Fibroblast of upper back skin (primary cell): ENCODE measurements at regions not wholly inside any gene's neighbourhood (a gene's known extent, or its start where the extent isn't known, plus 50 kb on each side); places are given as distances from the start of the nearest gene placed in this dataset.
"Not testable (repeated sequence)": the region's sequence is repeated elsewhere in the genome, so short reads cannot be mapped to it uniquely, and the experiment has no call there.

Source experiments
- DNase-seq: peaks from one replicate; pipeline ENCODE4 v3.0.0-alpha.2; 2013

DNA sequence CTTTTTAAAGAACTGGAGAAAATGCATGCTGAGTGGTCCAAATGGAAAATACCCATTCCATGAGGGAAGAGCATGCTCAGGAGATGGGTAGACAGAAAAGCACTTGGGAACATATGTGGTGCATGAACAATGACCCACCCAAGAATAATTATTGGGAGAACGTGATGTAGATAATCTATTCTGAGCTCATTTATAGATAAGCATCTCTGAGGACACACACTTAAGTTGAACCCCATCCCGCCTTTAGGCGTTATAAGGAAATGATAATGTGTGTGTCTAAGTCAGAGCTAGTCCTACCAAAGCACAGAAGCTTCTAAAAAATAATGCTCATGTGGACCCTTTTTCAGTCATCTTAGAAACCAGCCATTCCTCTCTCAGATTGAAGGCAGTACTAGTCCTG is 189.9 kb downstream of the KTN1 start:
- no peak for DNase-seq

DNA sequence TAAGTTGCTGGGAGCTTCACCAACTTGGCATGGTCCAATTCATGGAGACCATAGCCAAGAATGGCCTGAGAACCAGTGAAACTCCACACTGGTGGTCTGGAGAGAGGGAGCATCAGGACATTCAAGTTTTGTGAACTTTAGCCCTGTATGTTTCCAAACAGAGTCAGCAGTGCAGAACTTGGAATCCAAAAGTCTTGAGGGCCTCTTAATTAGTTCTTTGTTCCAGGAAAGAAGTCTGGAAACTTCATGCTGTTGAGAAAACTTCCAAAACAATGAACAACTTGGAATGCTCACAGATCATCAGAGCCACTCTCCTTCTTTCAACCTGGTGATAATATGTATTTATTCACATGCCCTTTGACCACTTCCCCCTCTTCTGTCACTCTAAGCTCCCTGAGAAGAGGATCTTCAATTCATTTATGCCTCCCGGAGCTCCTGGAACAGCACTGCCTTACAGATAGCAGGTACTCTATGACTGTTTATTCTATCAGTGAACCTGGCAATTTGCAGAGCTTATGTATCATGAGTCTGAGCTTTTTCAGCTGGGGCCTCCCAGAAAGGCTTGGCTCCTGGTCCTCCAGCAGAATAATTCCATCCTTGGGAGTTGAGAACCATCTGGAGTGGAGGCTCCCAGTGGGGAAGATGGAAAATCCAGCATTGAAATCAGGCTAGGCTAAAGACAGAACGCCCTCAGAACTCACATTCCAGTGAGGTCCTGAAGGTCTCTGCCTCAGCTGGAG is 191.4 kb downstream of the KTN1 start:
- DNase-seq = no peak

DNA sequence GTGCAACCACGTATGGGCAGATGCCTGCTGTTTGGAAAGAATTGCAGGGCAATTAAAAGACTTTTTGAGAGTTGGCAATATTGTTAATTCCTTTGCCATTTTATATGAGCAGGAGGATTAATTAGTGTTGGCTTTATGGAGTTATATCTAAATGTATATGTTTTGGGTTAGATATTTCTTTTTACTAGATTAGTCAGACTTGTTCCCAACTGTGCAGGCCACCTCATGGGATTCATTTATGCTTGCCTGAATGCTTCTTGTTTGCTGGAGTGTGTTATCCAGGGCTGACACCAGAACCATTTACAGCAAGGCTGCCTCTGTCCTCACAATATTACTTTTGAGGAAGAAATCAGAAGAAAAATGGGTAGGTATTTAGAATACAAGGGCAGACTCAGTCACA is 192.5 kb downstream of the KTN1 start:
- DNase-seq = no peak

DNA sequence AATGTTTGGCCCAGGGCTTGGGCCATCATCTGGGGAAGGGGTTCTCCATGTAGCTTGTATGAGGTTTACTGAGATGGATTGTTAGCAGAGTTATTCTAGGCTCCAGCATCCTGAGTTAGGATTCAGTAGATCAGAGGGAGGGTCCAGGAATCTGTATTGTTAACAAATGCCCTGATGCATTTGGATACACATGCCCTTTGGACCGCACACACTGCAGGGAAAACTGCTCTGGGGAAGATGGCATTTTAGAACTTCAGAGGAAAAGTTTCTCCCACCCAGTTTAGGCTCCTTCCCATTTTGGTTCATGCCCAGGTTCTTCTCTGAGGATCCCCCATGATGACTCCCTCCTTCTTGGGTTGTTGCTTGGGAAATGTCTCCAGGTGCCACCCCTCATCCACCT is 193.3 kb downstream of the KTN1 start:
- DNase-seq = no peak

DNA sequence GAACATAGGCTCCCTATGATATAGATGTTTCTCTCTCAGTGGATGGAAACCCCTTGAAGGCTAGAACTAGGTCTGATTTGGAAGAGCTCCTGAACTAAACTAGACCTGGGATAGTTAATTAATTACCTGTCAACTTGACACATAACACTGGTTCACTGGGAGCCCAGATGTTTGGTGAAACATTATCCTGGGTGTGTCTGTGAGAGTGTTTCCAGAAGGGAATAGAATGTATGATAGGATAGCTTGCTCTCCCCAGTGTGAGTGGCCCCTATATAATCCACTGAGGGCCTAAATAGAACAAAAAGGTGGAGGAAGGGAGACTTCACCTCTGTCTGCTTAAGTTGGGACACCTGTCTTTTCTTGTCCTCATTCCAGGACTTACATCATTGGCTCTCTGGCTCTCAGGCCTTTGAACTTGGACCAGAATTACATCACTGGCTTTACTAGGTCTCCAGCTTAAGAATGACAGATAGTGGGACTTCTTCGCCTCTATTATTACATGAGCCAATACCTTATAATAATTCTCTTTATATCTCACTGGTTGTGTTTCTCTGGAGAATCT is 194.1 kb downstream of the KTN1 start:
- no peak for DNase-seq

DNA sequence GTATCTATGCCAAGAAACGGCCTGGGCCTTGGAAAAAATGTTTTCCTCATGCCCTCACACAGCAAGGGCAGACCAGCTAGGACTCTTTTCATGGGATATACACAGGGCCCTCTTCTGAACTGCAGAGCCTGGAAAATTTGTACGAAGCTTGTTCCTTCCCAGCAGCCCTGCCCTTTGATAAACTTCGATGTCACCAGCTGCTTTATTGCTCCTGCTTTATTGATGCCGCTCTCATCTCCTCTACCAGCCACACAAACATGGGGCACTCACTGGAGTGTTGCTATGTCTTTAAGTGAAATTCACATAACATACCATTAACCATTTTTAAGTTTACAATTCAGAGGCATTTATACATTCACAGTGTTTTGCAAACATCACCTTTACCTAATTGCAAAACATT is 197.9 kb downstream of the KTN1 start:
- DNase-seq = no peak

DNA sequence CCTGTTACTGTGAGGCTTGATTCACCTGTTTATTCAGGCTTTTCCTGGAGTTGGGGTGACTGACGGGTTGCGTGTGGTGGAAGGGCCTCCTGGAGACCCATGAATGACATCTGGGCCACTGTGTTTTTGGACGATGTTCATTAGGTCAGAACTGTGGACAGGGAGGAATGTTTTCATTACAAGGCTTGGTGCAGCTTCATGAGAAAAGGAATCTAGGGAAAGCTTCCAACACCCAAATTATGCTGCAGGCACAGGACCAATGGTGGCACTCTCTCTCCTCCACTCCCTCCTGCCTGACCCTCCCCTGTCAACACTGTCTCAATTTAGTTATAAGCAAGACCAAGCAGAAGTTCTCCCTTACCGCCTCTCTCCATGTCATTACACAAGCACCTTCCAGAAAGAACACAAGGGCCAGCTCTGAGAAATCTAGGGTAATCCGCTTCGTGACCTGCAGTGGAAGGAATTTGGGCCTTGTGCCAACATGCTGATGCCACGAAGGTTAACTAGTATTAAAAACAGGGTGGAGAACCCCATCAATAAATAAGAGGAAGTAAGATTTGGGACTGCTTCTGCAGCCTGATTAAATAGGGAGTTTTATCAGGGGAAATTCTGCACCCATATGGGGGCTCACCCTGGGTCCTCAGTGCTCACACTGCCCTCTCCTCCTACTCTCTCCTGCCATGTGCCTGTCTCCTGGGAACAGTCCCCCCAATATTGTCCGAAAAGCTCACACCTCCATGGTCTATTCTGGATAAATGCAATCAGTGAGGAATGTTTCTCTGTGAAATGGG is 200.3 kb downstream of the KTN1 start:
- DNase-seq = peak; percentile 40

DNA sequence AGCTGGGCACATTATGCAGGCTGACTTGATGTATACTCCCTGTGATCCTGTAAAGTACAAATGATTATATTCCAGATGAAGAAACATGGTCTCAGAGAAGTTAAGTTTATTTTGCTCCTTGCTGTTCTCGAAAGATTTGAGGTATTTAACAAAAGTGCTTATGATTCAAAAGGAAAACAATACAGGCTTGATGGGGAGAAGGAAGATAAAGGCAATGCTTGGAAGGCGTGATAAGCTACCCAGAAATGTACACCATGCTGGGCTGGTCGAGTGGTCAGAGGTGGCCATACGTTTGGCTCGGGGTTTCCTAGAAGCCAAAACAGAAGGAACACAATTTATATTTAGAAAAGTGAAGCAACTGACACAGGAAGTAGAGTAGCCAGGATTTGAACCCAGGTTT is 201.0 kb downstream of the KTN1 start:
- DNase-seq = no peak

DNA sequence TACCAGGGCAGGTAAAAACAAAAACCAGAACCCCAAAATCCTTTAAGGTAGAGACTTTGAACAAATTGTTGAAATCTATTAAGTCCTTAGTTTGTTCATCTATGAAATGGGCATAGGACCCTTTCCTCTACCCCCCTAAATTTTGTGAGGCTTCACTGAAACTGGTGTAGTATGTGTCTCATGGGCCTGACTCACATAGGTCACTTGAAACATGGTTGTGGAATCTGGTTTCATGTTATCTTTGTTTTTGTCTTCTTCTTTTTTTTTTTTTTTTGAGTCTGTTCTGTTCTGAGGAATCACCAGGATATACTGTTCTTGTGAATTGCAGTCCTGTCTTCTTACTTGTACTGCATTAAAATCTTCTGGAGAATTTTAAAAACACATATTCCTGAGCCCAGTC is 202.2 kb downstream of the KTN1 start:
- DNase-seq = no peak

DNA sequence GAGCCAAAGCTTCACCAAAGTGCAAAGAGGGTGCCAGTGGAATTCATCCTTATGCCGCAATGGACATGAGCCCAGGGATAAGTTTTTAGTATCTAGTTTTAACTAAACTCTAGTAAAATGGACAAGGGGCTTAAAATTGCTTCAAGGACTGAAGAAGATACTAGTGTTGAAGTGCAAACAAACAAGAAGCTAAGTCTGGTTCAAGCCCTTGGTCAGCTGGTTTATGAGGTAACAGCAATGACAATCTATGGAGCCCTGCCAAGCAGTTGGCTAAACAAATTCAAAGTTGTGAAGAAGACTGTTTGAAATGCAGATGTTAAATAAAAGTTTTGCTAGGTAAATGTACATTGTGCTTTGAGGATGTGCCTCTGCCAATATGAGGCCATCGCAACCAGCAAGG is 209.4 kb downstream of the KTN1 start:
- no peak for DNase-seq

DNA sequence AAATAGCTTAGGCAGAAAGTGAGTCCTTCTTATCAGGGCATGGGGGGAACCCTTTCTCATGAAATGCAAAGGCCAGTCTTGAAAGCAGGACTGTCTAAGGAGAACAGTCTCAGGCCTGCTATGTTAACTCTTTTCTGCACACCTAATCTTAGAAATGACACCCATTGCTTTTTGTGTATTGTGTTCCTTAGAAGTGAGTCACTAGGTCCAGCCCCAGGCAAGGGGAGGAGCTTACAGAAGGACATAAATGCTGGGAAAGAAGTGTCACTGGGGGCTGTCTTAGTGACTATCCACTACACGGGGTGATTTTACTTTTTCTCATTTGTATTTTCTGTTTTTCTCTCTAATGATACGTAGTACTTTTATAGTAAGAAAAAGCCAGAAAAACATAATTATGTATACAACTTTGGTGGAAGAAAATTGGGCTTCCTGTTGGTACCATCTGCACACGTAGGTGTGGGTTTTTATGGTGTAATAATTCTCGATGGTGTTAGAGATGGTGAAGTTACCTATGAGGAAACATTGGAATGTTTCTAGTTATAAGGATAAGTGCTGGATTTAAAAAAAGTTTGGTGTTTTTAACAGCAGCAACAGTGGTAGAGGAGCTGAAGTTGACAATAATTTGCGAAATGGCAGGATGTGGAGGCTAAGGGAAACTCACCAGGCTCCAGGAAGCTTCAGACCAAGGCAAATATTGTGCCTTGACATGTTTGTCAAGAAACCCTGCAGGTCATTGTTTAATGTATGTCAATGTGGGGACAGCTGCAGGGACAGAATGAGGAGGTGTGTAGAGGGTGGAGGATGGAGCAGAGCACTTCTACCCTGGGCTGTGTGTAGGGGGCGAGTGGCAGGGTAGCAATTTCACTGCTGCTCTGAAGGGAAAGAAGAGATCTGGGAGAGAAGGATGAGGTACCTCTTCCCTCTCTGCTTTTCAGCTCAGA is 214.9 kb downstream of the KTN1 start:
- DNase-seq = no peak

DNA sequence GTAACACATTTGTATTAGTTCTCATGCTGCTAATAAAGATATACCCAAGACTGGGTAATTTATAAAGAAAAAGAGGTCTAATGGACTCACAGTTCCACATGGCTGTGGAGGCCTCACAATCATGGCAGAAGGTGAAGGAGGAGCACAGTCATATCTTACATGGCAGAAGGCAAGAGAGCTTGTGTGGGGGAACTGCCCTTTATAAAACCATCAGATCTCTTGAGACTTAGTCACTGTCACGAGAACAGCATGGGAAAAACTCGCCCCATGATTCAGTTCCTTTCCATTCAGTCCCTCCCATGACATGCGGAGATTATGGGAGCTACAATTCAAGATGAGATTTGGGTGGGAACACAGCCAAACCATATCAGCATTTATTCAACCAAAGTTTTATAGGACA is 216.5 kb downstream of the KTN1 start:
- DNase-seq = not testable (repeated sequence)

DNA sequence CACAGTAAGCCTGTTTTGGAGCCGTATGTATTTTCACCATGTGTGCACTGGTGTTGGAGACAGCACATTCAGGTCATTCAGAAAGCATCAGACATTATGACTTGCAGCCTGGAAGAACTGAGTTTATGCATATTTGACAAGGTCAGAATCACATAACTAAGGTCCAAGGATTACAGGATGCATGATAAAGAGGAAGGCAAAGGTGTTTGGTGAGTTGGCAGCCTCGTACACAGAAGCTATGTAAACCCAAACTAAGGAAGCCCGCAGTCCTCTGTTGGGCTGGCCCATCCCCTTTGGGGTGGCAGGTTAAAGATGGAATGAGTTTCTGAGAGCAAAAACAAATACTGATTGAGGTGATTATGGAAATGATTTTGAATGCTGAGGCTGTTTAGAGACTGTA is 218.4 kb downstream of the KTN1 start:
- DNase-seq = no peak

DNA sequence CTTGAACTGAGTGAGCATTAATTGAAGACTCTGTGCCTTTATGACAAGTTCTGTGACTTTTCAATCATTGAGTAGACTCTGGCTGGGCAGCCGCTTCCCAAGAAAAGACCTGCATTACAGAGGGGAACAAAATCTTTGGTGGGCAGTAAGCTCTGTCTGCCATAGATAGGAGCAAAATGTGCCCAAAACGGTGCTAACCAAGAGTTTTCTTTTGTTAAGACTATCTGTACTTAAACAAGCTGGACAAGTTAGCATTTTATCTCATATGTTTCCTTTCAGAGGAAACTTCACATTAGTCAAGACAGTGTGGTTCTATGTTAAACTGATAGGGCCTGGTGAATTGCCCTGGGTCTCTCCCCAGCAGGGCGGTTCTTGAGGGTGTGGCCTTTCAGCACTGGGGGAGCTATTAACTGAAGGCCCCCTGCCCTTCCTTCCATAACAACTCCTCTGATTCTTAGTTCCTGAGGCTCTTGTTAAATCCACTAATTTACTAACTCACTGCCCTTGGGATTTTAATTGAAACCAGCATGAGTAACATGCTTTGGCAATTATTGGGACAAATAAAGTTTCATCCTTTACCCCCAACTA is 219.6 kb downstream of the KTN1 start:
- DNase-seq = no peak

DNA sequence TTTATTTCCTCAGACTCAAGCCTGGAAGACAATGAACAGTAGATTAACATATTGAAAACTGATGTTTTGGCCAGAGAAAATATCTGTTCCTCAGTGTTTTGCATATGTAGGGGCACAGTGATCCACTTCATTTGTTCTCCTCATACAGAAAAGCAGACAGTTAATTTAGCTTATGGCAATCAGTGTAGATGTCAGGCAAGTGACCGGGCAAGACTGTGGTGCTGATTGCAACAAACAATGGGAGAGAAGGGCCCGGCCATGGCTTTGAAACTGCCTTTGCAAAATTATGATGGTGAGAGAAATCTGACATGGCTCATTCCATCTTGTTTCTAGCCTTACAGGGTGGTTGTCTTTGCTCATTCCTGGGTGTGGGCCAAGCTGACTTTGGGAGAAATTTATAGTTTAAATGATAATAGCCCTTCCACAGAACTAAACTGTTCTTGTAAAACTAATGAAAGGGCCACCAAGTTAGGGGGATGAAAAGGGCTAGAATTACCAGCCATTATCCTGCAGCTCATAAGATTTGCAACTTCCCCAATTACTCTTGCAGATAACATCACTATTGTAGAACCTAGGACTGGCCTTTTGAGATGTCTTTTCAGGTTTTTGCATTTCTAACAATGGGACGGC is 220.3 kb downstream of the KTN1 start:
- DNase-seq = no peak

DNA sequence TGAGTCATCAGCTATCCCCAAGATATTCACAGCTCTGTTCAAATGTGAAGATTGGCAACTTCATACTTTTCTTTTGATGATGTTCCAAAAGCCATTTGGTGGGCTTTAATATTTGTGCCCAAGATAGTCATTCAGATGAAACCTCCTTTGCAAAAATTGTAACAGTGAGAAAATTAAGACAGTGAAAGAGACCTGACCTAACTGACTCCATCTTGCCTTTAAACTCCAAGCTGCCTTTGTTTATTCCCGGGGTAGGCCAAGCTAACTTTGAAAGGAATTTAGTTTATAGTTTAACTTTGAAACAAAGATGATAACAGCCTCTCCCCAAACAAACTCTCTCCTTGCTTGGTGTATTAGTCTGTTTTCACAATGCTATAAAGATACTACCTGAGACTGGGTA is 221.1 kb downstream of the KTN1 start:
- no peak for DNase-seq

DNA sequence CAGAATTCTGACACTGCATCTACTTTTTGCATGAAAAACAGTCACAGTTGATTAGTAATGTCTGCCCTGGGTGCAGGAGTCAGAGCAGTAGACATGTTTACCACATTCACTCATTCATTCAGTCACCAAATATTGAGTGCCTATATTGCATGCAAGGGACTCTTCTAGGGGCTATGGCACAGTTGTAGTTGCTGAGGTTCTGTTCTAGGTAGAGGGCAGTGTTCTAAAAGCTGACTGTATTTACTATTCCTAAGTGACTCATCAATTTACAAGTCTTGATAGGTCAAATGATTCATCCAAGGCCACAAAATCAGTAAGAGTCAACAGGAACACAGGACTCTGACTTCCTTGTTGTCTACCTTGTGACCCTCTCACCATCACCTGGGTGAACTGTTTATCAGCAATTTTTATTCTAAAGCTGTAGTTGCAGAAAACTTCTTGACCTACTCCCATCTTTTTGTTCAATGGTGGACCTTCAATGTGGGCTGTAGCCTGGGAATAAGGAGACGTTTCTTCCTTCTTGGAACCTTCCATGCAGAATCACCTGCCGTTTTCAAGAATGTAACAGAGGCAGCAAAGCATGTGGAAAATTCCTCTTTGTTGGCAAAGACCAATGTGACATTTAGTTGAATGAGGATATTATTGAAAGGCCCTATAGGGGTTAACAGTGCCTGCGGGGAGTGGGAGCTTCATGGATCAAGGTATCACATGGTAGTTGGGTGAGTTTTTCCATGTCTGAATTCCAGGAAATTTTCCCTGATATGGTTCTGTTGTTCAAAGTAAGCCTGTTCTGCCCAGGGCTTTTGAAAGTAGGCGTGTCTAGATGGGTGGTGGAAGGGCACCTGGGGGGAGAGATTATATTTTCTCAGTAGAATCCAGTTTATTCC is 223.2 kb downstream of the KTN1 start:
- no peak for DNase-seq

DNA sequence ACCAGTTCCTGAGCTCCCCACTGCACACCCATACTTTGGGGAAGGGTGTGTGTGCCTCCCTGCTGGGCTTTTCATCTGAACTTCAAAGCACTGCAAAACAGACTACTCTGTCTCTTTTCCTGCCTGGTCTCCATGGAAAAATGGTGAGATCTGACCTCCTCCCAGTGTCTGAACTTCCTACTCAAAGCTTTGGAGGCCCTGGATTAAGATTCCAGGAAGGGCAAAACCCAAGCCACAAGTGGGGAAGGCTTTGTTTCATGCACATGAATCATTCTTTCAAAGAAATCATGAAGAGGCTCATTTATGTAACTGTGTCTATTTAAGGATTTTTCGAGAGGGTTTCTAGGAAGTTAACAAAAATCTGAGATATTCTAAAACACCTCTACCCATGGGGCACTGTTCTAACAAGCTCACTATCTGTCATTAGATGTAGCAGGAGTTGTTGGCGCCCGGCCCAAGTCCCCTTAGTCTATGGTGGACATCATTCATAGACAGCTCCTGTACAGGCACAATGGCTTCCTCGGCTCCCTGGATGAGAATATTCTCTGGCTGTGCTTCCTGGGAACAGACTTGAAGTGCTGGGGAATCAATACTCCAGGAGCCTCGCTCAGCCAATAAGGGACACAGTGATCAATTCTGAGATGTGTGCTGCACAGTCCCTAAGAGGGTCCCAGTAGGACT is 224.0 kb downstream of the KTN1 start:
- DNase-seq = peak; percentile 19

DNA sequence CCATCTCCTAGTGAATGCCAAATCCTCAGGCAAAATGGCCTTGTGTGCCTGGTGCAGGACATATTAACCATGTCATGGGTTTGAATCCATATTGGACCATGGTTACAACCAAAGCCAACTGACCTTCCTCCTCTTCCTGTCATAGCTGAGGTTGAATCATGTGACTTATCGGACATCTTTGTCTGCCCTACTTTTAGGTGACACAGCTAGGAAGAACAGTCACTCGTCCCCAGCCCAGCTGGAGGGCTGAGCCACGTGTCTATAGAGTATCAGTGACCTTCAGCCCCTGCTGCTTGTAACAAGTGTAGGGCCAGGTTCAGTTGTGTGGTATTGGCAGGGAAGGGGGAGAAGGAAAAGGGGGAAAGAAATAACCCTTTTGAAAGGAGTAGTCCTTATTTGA is 225.2 kb downstream of the KTN1 start:
- DNase-seq = no peak

DNA sequence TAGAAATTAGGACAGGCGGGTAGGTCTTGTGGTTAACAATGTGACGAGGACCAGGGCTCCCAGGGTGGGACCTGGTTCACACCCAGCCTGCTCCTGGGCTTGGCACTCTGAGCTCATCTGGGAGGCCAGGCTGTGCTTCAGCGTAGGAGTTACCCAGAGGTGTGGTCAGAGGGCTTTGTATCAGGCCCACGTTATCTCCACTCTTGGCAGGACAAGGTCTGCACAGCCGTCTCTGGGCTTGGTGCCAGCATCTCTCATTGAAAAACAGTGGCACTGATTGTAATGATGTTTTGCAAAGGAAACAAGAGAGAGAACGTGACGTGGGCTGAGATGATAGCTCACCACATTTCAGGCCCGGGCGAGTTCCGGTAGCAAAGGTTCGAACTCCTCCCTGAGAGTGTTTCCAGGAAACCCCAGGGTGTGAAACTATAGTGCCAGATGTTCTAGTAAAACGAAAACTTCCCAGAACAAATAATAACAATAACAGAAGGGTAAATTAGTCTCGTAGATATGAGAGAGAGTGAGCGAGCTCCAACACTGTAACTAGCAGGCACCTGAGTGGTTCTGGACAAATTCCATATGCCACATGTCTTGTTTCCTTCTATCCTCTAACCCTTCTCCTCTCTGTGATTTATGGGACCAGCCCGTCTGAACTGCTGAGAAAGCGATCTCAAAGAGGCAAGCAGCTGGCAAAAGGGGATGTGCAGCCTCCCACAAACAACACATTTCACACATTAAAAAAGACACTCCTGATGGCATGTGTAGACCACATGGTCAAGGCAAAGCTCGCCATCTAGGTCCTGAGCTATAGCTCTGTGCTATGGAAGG is 227.3 kb downstream of the KTN1 start:
- peak; percentile 28 for DNase-seq
